CD4-positive, alpha-beta T cell (primary cell): ENCODE measurements at regions not wholly inside any gene's neighbourhood (a gene's known extent, or its start where the extent isn't known, plus 50 kb on each side); places are given as distances from the start of the nearest gene placed in this dataset.

Source experiments
- ATAC-seq: fragments of 200-7000 bp; cut with Tn5 transposase; one replicate; pipeline ENCODE4 v1.10.0; 2022; ENCODE audit warnings: mild to moderate bottlenecking; ENCODE audit not compliant: poor library complexity
- CTCF ChIA-PET: fragments of 350-600 bp; sonication (Branson Sonifier 250); formaldehyde crosslinking; loops from one replicate; lab custom pipeline; 2021; ENCODE audit warnings: antibody characterized with exemption, inconsistent platforms; lab: Charles Lee
- POLR2A ChIA-PET: fragments of 350-600 bp; sonication (Branson Sonifier 250); formaldehyde crosslinking; loops from one replicate; lab custom pipeline; 2021; ENCODE audit warnings: antibody characterized with exemption, inconsistent platforms; lab: Charles Lee
- DNase-seq, 14 experiments: peaks; one replicate each; pipeline ENCODE4 v3.0.0-alpha.2; 2013 to 2020; ENCODE audit warnings: mixed read lengths in 2 of 14
- H3K27ac ChIP-seq, 2 donors: one replicate each; pipeline versions ENCODE4 v1.5.1 to v1.7.0; 2013; ENCODE audit warnings: low read length in 2 of 2, low read depth in 1 of 2, mild to moderate bottlenecking in 1 of 2
- H3K27me3 ChIP-seq, 2 experiments: 1 replicate in 1 of 2; 2 replicates in 1 of 2; pipeline versions ENCODE4 v1.6.1 to v1.7.0; 2013; ENCODE audit warnings: low read length in 2 of 2, control low read depth in 1 of 2, mild to moderate bottlenecking in 1 of 2, moderate library complexity in 1 of 2; ENCODE audit not compliant: insufficient read depth in 2 of 2, control insufficient read depth in 1 of 2
- H3K36me3 ChIP-seq: one replicate; pipeline ENCODE4 v1.6.1; 2013; ENCODE audit warnings: low read length, control low read depth; ENCODE audit not compliant: insufficient read depth
- H3K4me1 ChIP-seq: one replicate; pipeline ENCODE4 v1.6.1; 2013; ENCODE audit warnings: low read length, control low read depth; ENCODE audit not compliant: insufficient read depth
- H3K4me3 ChIP-seq: one replicate; pipeline ENCODE4 v1.5.1; 2013; ENCODE audit warnings: mild to moderate bottlenecking, low read length, moderate library complexity
- H3K9me3 ChIP-seq, 2 experiments: 1 replicate in 1 of 2; 2 replicates in 1 of 2; pipeline versions ENCODE4 v1.6.1 to v1.7.0; 2013; ENCODE audit warnings: low read length in 2 of 2, mild to moderate bottlenecking in 2 of 2, control low read depth in 1 of 2, moderate library complexity in 1 of 2; ENCODE audit not compliant: control insufficient read depth in 1 of 2, insufficient read depth in 1 of 2
- H3K27ac Mint-ChIP-seq: one replicate; pipeline ENCODE4 v1.8.0; 2020; ENCODE audit warnings: mixed read lengths
- H3K27me3 Mint-ChIP-seq: one replicate; pipeline ENCODE4 v1.8.0; 2021; ENCODE audit warnings: mixed read lengths
- H3K36me3 Mint-ChIP-seq: one replicate; pipeline ENCODE4 v1.8.0; 2021; ENCODE audit warnings: low read depth, mixed read lengths
- H3K4me1 Mint-ChIP-seq: one replicate; pipeline ENCODE4 v1.8.0; 2021; ENCODE audit warnings: low read depth, mixed read lengths
- H3K4me3 Mint-ChIP-seq: one replicate; pipeline ENCODE4 v1.8.0; 2020; ENCODE audit warnings: mild to moderate bottlenecking, mixed read lengths
- H3K9me3 Mint-ChIP-seq: one replicate; pipeline ENCODE4 v1.8.0; 2020; ENCODE audit warnings: mixed read lengths
- CTCF ChIP-seq: fragments of 200-600 bp; IDR thresholded peaks from one replicate; pipeline ENCODE4 v1.8.0; 2022; ENCODE audit warnings: antibody characterized with exemption, mild to moderate bottlenecking
- intact Hi-C, 2 experiments: fragments of 100-400 bp; cut with DNase I in 1 of 2; cut with micrococcal nuclease in 1 of 2; formaldehyde crosslinking; loops; one replicate each; pipeline versions ENCODE4 v1.15.1 to v1.9.0; 2023 to 2025; cut with DNase I, micrococcal nuclease

- no peaks in the 10 kb centered on the region for H3K9me3 ChIP-seq
- ChIA-PET POLR2A (no interaction called here), CTCF (no interaction called here)
- ATAC-seq (no peak), DNase-seq (no peak)
- no peak overlapping the region for H3K27ac ChIP-seq
- no peaks in the 10 kb centered on the region for H3K36me3 Mint-ChIP-seq
- no peak overlapping the region for H3K27ac Mint-ChIP-seq
- peaks cover 2% of the 10 kb centered on the region for H3K9me3 Mint-ChIP-seq
- H3K27me3 Mint-ChIP-seq, result no peaks in the 10 kb centered on the region
- H3K27me3 ChIP-seq, result no peaks in the 10 kb centered on the region
- no peak overlapping the region for H3K4me3 Mint-ChIP-seq
- TF ChIP-seq CTCF, result no peak
- H3K36me3 ChIP-seq, result no peaks in the 10 kb centered on the region
- peaks cover 40% of the 10 kb centered on the region for H3K4me1 Mint-ChIP-seq
- H3K4me1 ChIP-seq, result peaks cover 35% of the 10 kb centered on the region
- H3K4me3 ChIP-seq, result no peak overlapping the region
- intact Hi-C loops, result loop anchor here in 1 of 2 experiments (10.0 kb wide), 1 partner anchor 145 kb away; the partner anchor contains the start of gene RPS6KA3
These were observed 143.3 kb upstream of the RPS6KA3 start for GRCh38 chrX:20409991-20410390.

- no peaks in the 10 kb centered on the region for H3K9me3 Mint-ChIP-seq
- H3K27me3 ChIP-seq, result no peaks in the 10 kb centered on the region
- no peaks in the 10 kb centered on the region for H3K4me1 ChIP-seq
- no peaks in the 10 kb centered on the region for H3K27me3 Mint-ChIP-seq
- H3K4me3 ChIP-seq, result no peak overlapping the region
- DNase-seq, result no peak
- H3K27ac Mint-ChIP-seq, result no peak overlapping the region
- no peaks in the 10 kb centered on the region for H3K9me3 ChIP-seq
- POLR2A ChIA-PET, result interaction anchor here (0.6 to 2.2 kb wide), 2 partner anchors 11 to 842 kb away, joined by 3 to 7 read pairs; no protein-coding TSS in a partner anchor
- H3K36me3 ChIP-seq, result no peaks in the 10 kb centered on the region
- no peak overlapping the region for H3K4me3 Mint-ChIP-seq
- H3K4me1 Mint-ChIP-seq, result peaks cover 12% of the 10 kb centered on the region
- CTCF ChIA-PET, result no interaction called here
- no peak overlapping the region for H3K27ac ChIP-seq
- no peaks in the 10 kb centered on the region for H3K36me3 Mint-ChIP-seq
- TF ChIP-seq CTCF, result no peak
- intact Hi-C loops, result no loop called here
- ATAC-seq, result no peak
These were observed 136.2 kb upstream of the RPS6KA3 start for GRCh38 chrX:20402956-20403355.

- Histone ChIP-seq H3K27ac (no peak overlapping the region), H3K4me3 (no peak overlapping the region), H3K9me3 (no peaks in the 10 kb centered on the region), H3K36me3 (no peaks in the 10 kb centered on the region), H3K27me3 (no peaks in the 10 kb centered on the region), H3K4me1 (no peaks in the 10 kb centered on the region)
- Mint-ChIP-seq H3K4me1 (peaks cover 12% of the 10 kb centered on the region), H3K36me3 (no peaks in the 10 kb centered on the region), H3K27me3 (no peaks in the 10 kb centered on the region), H3K4me3 (no peak overlapping the region), H3K27ac (no peak overlapping the region), H3K9me3 (no peaks in the 10 kb centered on the region)
- no peak for DNase-seq
- POLR2A ChIA-PET, result no interaction called here
- intact Hi-C loops, result loop anchor here in 1 of 2 experiments (5.0 kb wide), 1 partner anchor 42 kb away; no protein-coding TSS in a partner anchor
- no peak for TF ChIP-seq CTCF
- peak; percentile 48 for ATAC-seq
- CTCF ChIA-PET, result no interaction called here
These were observed 133.2 kb upstream of the RPS6KA3 start for GRCh38 chrX:20399728-20400414.
